ENCODE measurements at regions not wholly inside any gene's neighbourhood (a gene's known extent, or its start where the extent isn't known, plus 50 kb on each side); places are given as distances from the start of the nearest gene placed in this dataset.

DNA sequence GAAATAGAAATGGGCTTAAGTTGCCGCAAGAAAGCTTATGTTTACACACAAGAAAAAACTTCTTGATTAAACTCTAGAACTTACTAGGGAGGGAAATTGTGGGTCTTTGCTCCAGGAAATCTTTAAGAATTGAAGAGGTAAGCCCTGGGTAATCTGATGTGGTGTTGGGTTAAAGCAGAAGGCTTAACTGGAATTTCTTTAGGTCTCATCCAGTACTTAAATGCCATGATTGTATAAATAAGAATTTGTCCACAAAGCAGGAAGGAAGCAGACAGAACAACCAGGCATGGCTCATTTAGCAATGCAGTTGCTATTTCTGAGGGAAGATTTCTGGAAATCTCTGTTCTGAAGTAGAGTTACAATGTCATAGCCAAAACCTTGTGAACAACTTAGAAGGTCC, 360.4 kb downstream of the KLF5 start:
- TF ChIP-seq, protein P1, sequence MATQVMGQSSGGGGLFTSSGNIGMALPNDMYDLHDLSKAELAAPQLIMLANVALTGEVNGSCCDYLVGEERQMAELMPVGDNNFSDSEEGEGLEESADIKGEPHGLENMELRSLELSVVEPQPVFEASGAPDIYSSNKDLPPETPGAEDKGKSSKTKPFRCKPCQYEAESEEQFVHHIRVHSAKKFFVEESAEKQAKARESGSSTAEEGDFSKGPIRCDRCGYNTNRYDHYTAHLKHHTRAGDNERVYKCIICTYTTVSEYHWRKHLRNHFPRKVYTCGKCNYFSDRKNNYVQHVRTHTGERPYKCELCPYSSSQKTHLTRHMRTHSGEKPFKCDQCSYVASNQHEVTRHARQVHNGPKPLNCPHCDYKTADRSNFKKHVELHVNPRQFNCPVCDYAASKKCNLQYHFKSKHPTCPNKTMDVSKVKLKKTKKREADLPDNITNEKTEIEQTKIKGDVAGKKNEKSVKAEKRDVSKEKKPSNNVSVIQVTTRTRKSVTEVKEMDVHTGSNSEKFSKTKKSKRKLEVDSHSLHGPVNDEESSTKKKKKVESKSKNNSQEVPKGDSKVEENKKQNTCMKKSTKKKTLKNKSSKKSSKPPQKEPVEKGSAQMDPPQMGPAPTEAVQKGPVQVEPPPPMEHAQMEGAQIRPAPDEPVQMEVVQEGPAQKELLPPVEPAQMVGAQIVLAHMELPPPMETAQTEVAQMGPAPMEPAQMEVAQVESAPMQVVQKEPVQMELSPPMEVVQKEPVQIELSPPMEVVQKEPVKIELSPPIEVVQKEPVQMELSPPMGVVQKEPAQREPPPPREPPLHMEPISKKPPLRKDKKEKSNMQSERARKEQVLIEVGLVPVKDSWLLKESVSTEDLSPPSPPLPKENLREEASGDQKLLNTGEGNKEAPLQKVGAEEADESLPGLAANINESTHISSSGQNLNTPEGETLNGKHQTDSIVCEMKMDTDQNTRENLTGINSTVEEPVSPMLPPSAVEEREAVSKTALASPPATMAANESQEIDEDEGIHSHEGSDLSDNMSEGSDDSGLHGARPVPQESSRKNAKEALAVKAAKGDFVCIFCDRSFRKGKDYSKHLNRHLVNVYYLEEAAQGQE (IDR thresholded peaks at IDR 0.05; ENCODE audit: insufficient read depth in 1 of 2, low read depth in 2 of 2, low read length in 2 of 2): no peak
- TF ChIP-seq TAF1 (IDR thresholded peaks at IDR 0.05; ENCODE audit: borderline replicate concordance, insufficient read depth, low read length): no peak
- TF ChIP-seq POLR2AphosphoS5 (IDR thresholded peaks at IDR 0.05; ENCODE audit: low read depth, low read length): no peak
- TF ChIP-seq SIN3A (IDR thresholded peaks at IDR 0.05; ENCODE audit: borderline replicate concordance, insufficient read depth, low read length): no peak

Data from PFSK-1 (cell line).